H1 (cell line): ENCODE measurements at regions not wholly inside any gene's neighbourhood (a gene's known extent, or its start where the extent isn't known, plus 50 kb on each side); places are given as distances from the start of the nearest gene placed in this dataset.

Experiments
- CTCF ChIA-PET: fragments of 300-600 bp; sonication (Branson Sonifier 250); formaldehyde crosslinking; loops from one replicate; lab custom pipeline; 2021; ENCODE audit not compliant: partially characterized antibody; lab: Charles Lee
- POLR2A ChIA-PET: fragments of 300-600 bp; sonication (Branson Sonifier 250); formaldehyde crosslinking; loops from one replicate; lab custom pipeline; 2021; ENCODE audit warnings: inconsistent platforms; ENCODE audit not compliant: partially characterized antibody; lab: Charles Lee
- DNase-seq, 2 experiments: peaks; one replicate each; pipeline versions ENCODE4 v3.0.0 to v3.0.0-alpha.2; 2010 to 2022; ENCODE audit warnings: low spot score in 2 of 2, low read depth in 1 of 2, mixed read lengths in 1 of 2
- FAIRE-seq: peaks from 2 replicates; lab custom pipeline; 2011; peaks lifted over from hg19 to GRCh38; lab: Jason Lieb, UNC
- H2AFZ ChIP-seq: 2 replicates; pipeline ENCODE4 v1.8.1; 2012; ENCODE audit warnings: low read length, inconsistent platforms
- H2AK5ac ChIP-seq: 2 replicates; pipeline ENCODE4 v1.6.1; 2013; ENCODE audit warnings: low read depth, low read length
- H2BK120ac ChIP-seq: replicated peaks from 2 replicates; pipeline ENCODE3; 2013; ENCODE audit warnings: low read depth, low read length, inconsistent platforms
- H2BK12ac ChIP-seq: 2 replicates; pipeline ENCODE4 v1.6.1; 2013; ENCODE audit warnings: low read depth, low read length
- H2BK15ac ChIP-seq: 2 replicates; pipeline ENCODE4 v1.6.1; 2013; ENCODE audit warnings: low read length
- H2BK20ac ChIP-seq: 2 replicates; pipeline ENCODE4 v1.6.1; 2013; ENCODE audit warnings: low read length
- H2BK5ac ChIP-seq: 2 replicates; pipeline ENCODE4 v1.6.1; 2013; ENCODE audit warnings: low read depth, low read length
- H3K14ac ChIP-seq: 2 replicates; pipeline ENCODE4 v1.6.1; 2013; ENCODE audit warnings: inconsistent platforms; ENCODE audit not compliant: insufficient read length
- H3K18ac ChIP-seq: 2 replicates; pipeline ENCODE4 v1.6.1; 2013; ENCODE audit warnings: low read length; ENCODE audit errors: extremely low read depth
- H3K23ac ChIP-seq: 2 replicates; pipeline ENCODE4 v1.6.1; 2013; ENCODE audit warnings: inconsistent platforms; ENCODE audit not compliant: insufficient read length
- H3K23me2 ChIP-seq: 2 replicates; pipeline ENCODE4 v1.6.1; 2013; ENCODE audit warnings: low read depth, low read length
- H3K27ac ChIP-seq: 2 replicates; pipeline ENCODE4 v1.6.1; 2011; ENCODE audit warnings: low read depth, low read length, inconsistent platforms
- H3K27me3 ChIP-seq, 4 experiments: replicated peaks in 1 of 4; 1 replicate in 1 of 4; 2 replicates in 3 of 4; pipeline versions ENCODE4 v1.6.1 to v1.8.1; 2011 to 2013; ENCODE audit warnings: low read length in 3 of 4, mild to moderate bottlenecking in 3 of 4, inconsistent platforms in 2 of 4, mixed read lengths in 2 of 4, moderate library complexity in 1 of 4; ENCODE audit not compliant: control insufficient read depth in 3 of 4, insufficient read depth in 3 of 4; ENCODE audit errors: extremely low read depth in 1 of 4
- H3K36me3 ChIP-seq, 4 experiments: 2 replicates each; pipeline versions ENCODE4 v1.6.1 to v1.8.1; 2011 to 2013; ENCODE audit warnings: mild to moderate bottlenecking in 4 of 4, low read length in 3 of 4, moderate library complexity in 2 of 4, control low read depth in 1 of 4, inconsistent platforms in 1 of 4; ENCODE audit not compliant: insufficient read depth in 4 of 4, control insufficient read depth in 2 of 4
- H3K4ac ChIP-seq: replicated peaks from 2 replicates; pipeline ENCODE3; 2013; ENCODE audit warnings: low read length, low read depth, mixed read lengths, inconsistent platforms; ENCODE audit not compliant: insufficient read length
- H3K4me1 ChIP-seq, 4 experiments: replicated peaks in 1 of 4; 1 replicate in 1 of 4; 2 replicates in 3 of 4; pipeline versions ENCODE4 v1.6.1 to v1.8.1; 2011 to 2013; ENCODE audit warnings: low read length in 3 of 4, inconsistent platforms in 2 of 4, mixed read lengths in 1 of 4; ENCODE audit not compliant: insufficient read depth in 4 of 4, control insufficient read depth in 3 of 4
- H3K4me2 ChIP-seq, 2 experiments: 2 replicates each; pipeline versions ENCODE4 v1.6.1 to v1.8.1; 2011 to 2013; ENCODE audit warnings: low read depth in 2 of 2, low read length in 2 of 2, control low read depth in 1 of 2, inconsistent platforms in 1 of 2, mild to moderate bottlenecking in 1 of 2; ENCODE audit not compliant: insufficient read depth in 1 of 2
- H3K4me3 ChIP-seq, 4 experiments: fragments of 200-600, 300-600 bp in 1 of 4; sonication (generic), shearing (Covaris generic), sonication (Bioruptor Twin) in 1 of 4; 2 replicates each; pipeline versions ENCODE4 v1.5.1 to v1.8.1; 2011 to 2016; ENCODE audit warnings: low read length in 4 of 4, low read depth in 3 of 4, control low read depth in 2 of 4, inconsistent platforms in 2 of 4, mild to moderate bottlenecking in 2 of 4, mixed read lengths in 1 of 4, moderate library complexity in 1 of 4; ENCODE audit not compliant: insufficient read depth in 2 of 4; ENCODE audit errors: extremely low read depth in 1 of 4
- H3K56ac ChIP-seq: replicated peaks from 2 replicates; pipeline ENCODE3; 2013; ENCODE audit warnings: low read depth, mild to moderate bottlenecking, mixed read lengths, low read length, inconsistent platforms; ENCODE audit not compliant: insufficient read length
- H3K79me1 ChIP-seq: 2 replicates; pipeline ENCODE4 v1.6.1; 2013; ENCODE audit warnings: low read depth, low read length, control low read depth
- H3K79me2 ChIP-seq, 2 experiments: 2 replicates each; pipeline versions ENCODE4 v1.6.1 to v1.8.1; 2012 to 2013; ENCODE audit warnings: low read length in 2 of 2, mild to moderate bottlenecking in 2 of 2, inconsistent platforms in 1 of 2; ENCODE audit not compliant: insufficient read depth in 2 of 2, control insufficient read depth in 1 of 2
- H3K9ac ChIP-seq, 4 experiments: replicated peaks in 1 of 4; 1 replicate in 1 of 4; 2 replicates in 3 of 4; pipeline versions ENCODE4 v1.6.1 to v1.8.1; 2011 to 2013; ENCODE audit warnings: low read depth in 3 of 4, low read length in 3 of 4, control low read depth in 2 of 4, mild to moderate bottlenecking in 2 of 4, moderate library complexity in 2 of 4, inconsistent platforms in 1 of 4; ENCODE audit errors: extremely low read depth in 1 of 4
- H3K9me3 ChIP-seq, 2 experiments: 2 replicates each; pipeline versions ENCODE4 v1.6.1 to v1.8.1; 2012 to 2013; ENCODE audit warnings: mild to moderate bottlenecking in 2 of 2, moderate library complexity in 2 of 2, control low read depth in 1 of 2, inconsistent platforms in 1 of 2, low read depth in 1 of 2, low read length in 1 of 2, mixed read lengths in 1 of 2; ENCODE audit not compliant: insufficient read depth in 2 of 2
- H4K20me1 ChIP-seq, 2 experiments: replicated peaks in 1 of 2; 2 replicates each; pipeline versions ENCODE3 to v1.8.1; 2011 to 2013; ENCODE audit warnings: inconsistent platforms in 2 of 2, low read length in 2 of 2, mild to moderate bottlenecking in 1 of 2; ENCODE audit not compliant: insufficient read depth in 2 of 2, control insufficient read depth in 1 of 2
- H4K5ac ChIP-seq: 2 replicates; pipeline ENCODE4 v1.6.1; 2013; ENCODE audit warnings: low read length, low read depth, mixed read lengths, inconsistent platforms; ENCODE audit not compliant: insufficient read length
- H4K8ac ChIP-seq: 2 replicates; pipeline ENCODE4 v1.8.0; 2013; ENCODE audit warnings: mild to moderate bottlenecking, moderate library complexity, low read length, inconsistent platforms; ENCODE audit not compliant: insufficient read depth; ENCODE audit errors: extremely low read depth
- H4K91ac ChIP-seq: replicated peaks from 2 replicates; pipeline ENCODE3; 2013; ENCODE audit warnings: low read length, mixed read lengths, inconsistent platforms; ENCODE audit not compliant: insufficient read length
- RNF2 ChIP-seq: fragments of 200-900, 300-1000 bp; sonication (generic); IDR thresholded peaks from 2 replicates; pipeline ENCODE4 v1.7.1; 2016; ENCODE audit warnings: borderline replicate concordance, low read depth, mild to moderate bottlenecking, antibody characterized with exemption, low read length; ENCODE audit not compliant: poor library complexity, severe bottlenecking; ENCODE audit errors: missing control alignments
- SIX5 ChIP-seq: IDR thresholded peaks from 2 replicates; pipeline ENCODE4 v1.6.1; 2011; ENCODE audit warnings: mild to moderate bottlenecking, low read depth, low read length
- SP2 ChIP-seq: IDR thresholded peaks from 2 replicates; pipeline ENCODE4 v1.6.1; 2012; ENCODE audit warnings: mild to moderate bottlenecking, low read length, inconsistent platforms
- YY1 ChIP-seq: IDR thresholded peaks from 2 replicates; pipeline ENCODE4 v1.6.1; 2011; ENCODE audit warnings: low read depth, mild to moderate bottlenecking, low read length
- WGBS, 2 experiments: shearing (Covaris generic) in 1 of 2; methylation state at CpG; one replicate each; pipeline versions ENCODE4 v1.1.6 to v1.1.7; 2013 to 2015; ENCODE audit warnings: low lambda C conversion rate in 2 of 2, mixed read lengths in 2 of 2, inconsistent platforms in 1 of 2, low coverage in 1 of 2, missing lambda C conversion rate in 1 of 2; ENCODE audit not compliant: insufficient replicate concordance in 2 of 2, insufficient coverage in 1 of 2, insufficient read length in 1 of 2; ENCODE audit errors: extremely low coverage in 1 of 2, missing lambda C conversion rate in 1 of 2; 5-methylcytosine and 5-hydroxymethylcytosine counted together

- CTCF ChIA-PET, result no interaction called here
- H3K36me3 ChIP-seq, result no peaks in the 10 kb centered on the region
- H3K4me2 ChIP-seq, result no peak overlapping the region
These were observed 86.5 kb upstream of the ATP1A1 start for GRCh38 chr1:116286541-116286971.

More at GRCh38 chr1:116286541-116286971, 86.5 kb upstream of the ATP1A1 start:
- H3K23me2 ChIP-seq, result no peaks in the 10 kb centered on the region
- no peak overlapping the region for H2BK20ac ChIP-seq
- FAIRE-seq (no peak), DNase-seq (no peak)
- no peaks in the 10 kb centered on the region for H3K27me3 ChIP-seq
- H4K5ac ChIP-seq, result no peak overlapping the region
- H3K4me1 ChIP-seq, result no peaks in the 10 kb centered on the region
- H3K14ac ChIP-seq, result no peak overlapping the region
- no peak overlapping the region for H4K91ac ChIP-seq
- H2BK15ac ChIP-seq, result no peak overlapping the region
- H3K79me1 ChIP-seq, result no peaks in the 10 kb centered on the region
- H3K4me3 ChIP-seq, result no peak overlapping the region
- H3K9ac ChIP-seq, result no peak overlapping the region
- POLR2A ChIA-PET, result no interaction called here
- no peak for TF ChIP-seq RNF2
- no peak for TF ChIP-seq YY1
- no peak for TF ChIP-seq SIX5
- no peak for TF ChIP-seq SP2
- no peak overlapping the region for H4K8ac ChIP-seq
- H3K18ac ChIP-seq, result no peak overlapping the region
- no peak overlapping the region for H2BK120ac ChIP-seq
- no peaks in the 10 kb centered on the region for H4K20me1 ChIP-seq
- no peak overlapping the region for H3K23ac ChIP-seq
- H2AK5ac ChIP-seq, result no peak overlapping the region
- no peak overlapping the region for H2BK5ac ChIP-seq
- H3K56ac ChIP-seq, result no peak overlapping the region
- H2AFZ ChIP-seq, result no peak overlapping the region
- no peaks in the 10 kb centered on the region for H3K9me3 ChIP-seq
- H2BK12ac ChIP-seq, result no peak overlapping the region
- H3K4ac ChIP-seq, result no peak overlapping the region
- H3K27ac ChIP-seq, result no peak overlapping the region
- H3K79me2 ChIP-seq, result no peaks in the 10 kb centered on the region
- 100% methylated on average over 1 of the region's 1 CpG; no CpG with 5 or more reads in 1 of the 2 experiments for WGBS, 2 experiments
